Endothelial cell of umbilical vein (primary cell): ENCODE measurements at regions not wholly inside any gene's neighbourhood (a gene's known extent, or its start where the extent isn't known, plus 50 kb on each side); places are given as distances from the start of the nearest gene placed in this dataset.

Source experiments
- BruUV-seq: library from RNA; stranded (reverse); fragments of 400-500 nt; replicated peaks from 2 replicates; lab custom pipeline; 2021; lab: Mats Ljungman, UMichigan
- CTCF ChIA-PET: fragments of 300-600, 350-600 bp; sonication (Branson Sonifier 250); formaldehyde crosslinking; loops from one replicate; lab custom pipeline; 2021; ENCODE audit warnings: antibody characterized with exemption, inconsistent platforms; lab: Charles Lee
- POLR2A ChIA-PET: fragments of 300-600, 350-600 bp; sonication (Branson Sonifier 250); formaldehyde crosslinking; loops from one replicate; lab custom pipeline; 2021; ENCODE audit warnings: antibody characterized with exemption, inconsistent platforms; lab: Charles Lee
- DNase-seq: peaks from one replicate; pipeline ENCODE4 v3.0.0-alpha.2; 2011; ENCODE audit warnings: low read depth, low spot score
- FAIRE-seq: peaks from 2 replicates; lab custom pipeline; 2011; peaks lifted over from hg19 to GRCh38; lab: Jason Lieb, UNC
- H2AFZ ChIP-seq: 2 replicates; pipeline ENCODE4 v1.6.0; 2012; ENCODE audit warnings: low read depth, low read length, control low read depth, inconsistent platforms
- H3K27ac ChIP-seq: 2 replicates; pipeline ENCODE4 v1.5.1; 2011; ENCODE audit warnings: low read depth, mild to moderate bottlenecking, control low read depth, low read length, moderate library complexity; ENCODE audit not compliant: insufficient read depth
- H3K27me3 ChIP-seq, 2 experiments: 2 replicates each; pipeline versions ENCODE4 v1.6.0 to v1.6.1; 2011; ENCODE audit warnings: low read length in 2 of 2, mixed read lengths in 1 of 2; ENCODE audit not compliant: control insufficient read depth in 2 of 2, insufficient read depth in 2 of 2
- H3K36me3 ChIP-seq, 2 experiments: 2 replicates in 1 of 2; 3 replicates in 1 of 2; pipeline ENCODE4 v1.5.1; 2011; ENCODE audit warnings: low read length in 2 of 2, mild to moderate bottlenecking in 1 of 2, moderate library complexity in 1 of 2; ENCODE audit not compliant: control insufficient read depth in 2 of 2, insufficient read depth in 2 of 2; ENCODE audit errors: extremely low read depth in 1 of 2
- H3K4me1 ChIP-seq: 3 replicates; pipeline ENCODE4 v1.5.1; 2011; ENCODE audit warnings: mild to moderate bottlenecking, low read length; ENCODE audit not compliant: control insufficient read depth, insufficient read depth; ENCODE audit errors: extremely low read depth
- H3K4me2 ChIP-seq: 2 replicates; pipeline ENCODE4 v1.6.1; 2011; ENCODE audit warnings: low read length, control low read depth, mixed read lengths; ENCODE audit not compliant: insufficient read depth
- H3K4me3 ChIP-seq, 3 experiments: fragments of 200-600 bp in 1 of 3; sonication (generic), shearing (Covaris generic) in 1 of 3; replicated peaks in 1 of 3; 2 replicates each; pipeline ENCODE4 v1.5.1; 2011 to 2016; ENCODE audit warnings: control low read depth in 3 of 3, low read length in 3 of 3, mild to moderate bottlenecking in 2 of 3, inconsistent platforms in 1 of 3, low read depth in 1 of 3, moderate library complexity in 1 of 3; ENCODE audit not compliant: insufficient read depth in 1 of 3
- H3K79me2 ChIP-seq: 2 replicates; pipeline ENCODE4 v1.6.0; 2012; ENCODE audit warnings: low read length, inconsistent platforms; ENCODE audit not compliant: control insufficient read depth, insufficient read depth
- H3K9ac ChIP-seq: replicated peaks from 2 replicates; pipeline ENCODE3; 2011; ENCODE audit warnings: low read length, control low read depth; ENCODE audit not compliant: insufficient read depth; ENCODE audit errors: extremely low read depth
- H3K9me1 ChIP-seq: replicated peaks from 3 replicates; pipeline ENCODE4 v1.6.0; 2011; ENCODE audit warnings: mild to moderate bottlenecking, low read length; ENCODE audit not compliant: control insufficient read depth, insufficient read depth; ENCODE audit errors: extremely low read depth
- H3K9me3 ChIP-seq: replicated peaks from 2 replicates; pipeline ENCODE4 v1.5.1; 2012; ENCODE audit warnings: low read length, inconsistent platforms; ENCODE audit not compliant: control insufficient read depth, insufficient read depth
- H4K20me1 ChIP-seq: replicated peaks from 2 replicates; pipeline ENCODE3; 2011; ENCODE audit warnings: mild to moderate bottlenecking, low read length; ENCODE audit not compliant: control insufficient read depth, insufficient read depth; ENCODE audit errors: extremely low read depth
- EZH2 ChIP-seq: IDR thresholded peaks from 2 replicates; pipeline ENCODE4 v1.6.1; 2012; ENCODE audit warnings: borderline replicate concordance, low read depth, mild to moderate bottlenecking, moderate library complexity, low read length, inconsistent platforms; ENCODE audit not compliant: severe bottlenecking
- FOS ChIP-seq: IDR thresholded peaks from 2 replicates; pipeline ENCODE4 v1.6.1; 2011; ENCODE audit warnings: mild to moderate bottlenecking, low read length, moderate library complexity, borderline replicate concordance; ENCODE audit not compliant: insufficient read depth
- GATA2 ChIP-seq: IDR thresholded peaks from 2 replicates; pipeline ENCODE4 v1.7.0; 2011; ENCODE audit warnings: low read depth, mild to moderate bottlenecking, moderate library complexity, mixed read lengths, low read length; ENCODE audit not compliant: insufficient read length, insufficient read depth
- JUN ChIP-seq: IDR thresholded peaks from 2 replicates; pipeline ENCODE4 v1.6.1; 2011; ENCODE audit warnings: borderline replicate concordance, low read depth; ENCODE audit not compliant: insufficient read length, insufficient read depth
- MYC ChIP-seq: IDR thresholded peaks from one replicate; pipeline ENCODE4 v1.6.1; 2011; ENCODE audit warnings: mild to moderate bottlenecking, low read depth, low read length
- POLR2AphosphoS5 ChIP-seq: IDR thresholded peaks from 2 replicates; pipeline ENCODE4 v1.6.1; 2012; ENCODE audit warnings: low read depth, mild to moderate bottlenecking, control low read depth, low read length, moderate library complexity; ENCODE audit not compliant: insufficient read depth
- dilution Hi-C: fragments of 300-500 bp; cut with MboI; formaldehyde crosslinking; loops from one replicate; pipeline ENCODE4 v1.15.0; 2019; ENCODE audit warnings: low sequenced_read_pairs; ENCODE audit not compliant: extremely low pct_ligation_motif_present
- intact Hi-C: fragments of 100-400 bp; cut with micrococcal nuclease; formaldehyde crosslinking; loops from one replicate; pipeline ENCODE4 v1.10.0; 2022
- TF ChIP-seq, protein P1 (sequence below): IDR thresholded peaks from 2 replicates; pipeline ENCODE4 v1.6.1; 2011; ENCODE audit not compliant: insufficient read depth, insufficient read length
- TF ChIP-seq, protein P2 (sequence below), 2 donors: IDR thresholded peaks; 1 replicate in 1 of 2; 2 replicates in 1 of 2; pipeline ENCODE4 v1.5.1; 2011; ENCODE audit warnings: low read length in 2 of 2, mild to moderate bottlenecking in 2 of 2, moderate library complexity in 2 of 2, control low read depth in 1 of 2, inconsistent platforms in 1 of 2, low read depth in 1 of 2; ENCODE audit not compliant: insufficient read depth in 1 of 2; ENCODE audit errors: extremely low read depth in 1 of 2

DNA sequence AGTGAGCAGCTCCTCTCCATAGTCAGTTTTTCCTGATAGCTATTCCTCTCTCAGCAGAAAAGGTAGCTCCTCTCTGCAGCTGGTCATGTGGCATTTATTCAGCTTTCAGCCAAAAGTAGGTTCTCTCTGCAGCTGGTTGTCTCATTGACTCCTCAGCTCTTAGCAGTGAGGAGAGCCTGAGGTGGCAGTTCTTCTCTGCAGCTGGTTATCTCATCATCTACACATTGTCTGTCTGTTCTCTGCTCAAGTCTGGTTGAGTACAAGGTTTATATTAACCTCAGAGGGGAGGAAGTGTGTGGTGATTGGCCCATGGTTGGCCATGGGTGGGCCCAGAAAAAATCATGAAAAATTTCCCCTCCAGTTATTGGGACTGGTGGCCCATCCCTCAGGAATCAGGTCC, 338.3 kb downstream of the KDM5D start:
- POLR2A ChIA-PET, result no interaction called here

More for the DNA sequence above, 338.3 kb downstream of the KDM5D start:
- Histone ChIP-seq H3K9me3 (no peaks in the 10 kb centered on the region), H3K27ac (no peak overlapping the region), H3K79me2 (no peaks in the 10 kb centered on the region), H3K4me3 (no peak overlapping the region), H2AFZ (no peak overlapping the region), H3K27me3 (no peaks in the 10 kb centered on the region), H3K4me2 (no peak overlapping the region), H3K9ac (no peak overlapping the region), H3K9me1 (no peaks in the 10 kb centered on the region), H3K36me3 (no peaks in the 10 kb centered on the region), H4K20me1 (no peaks in the 10 kb centered on the region), H3K4me1 (no peaks in the 10 kb centered on the region)
- TF ChIP-seq JUN (no peak), FOS (no peak), EZH2 (no peak), POLR2AphosphoS5 (no peak), MYC (no peak), GATA2 (no peak)
- TF ChIP-seq, protein P1, sequence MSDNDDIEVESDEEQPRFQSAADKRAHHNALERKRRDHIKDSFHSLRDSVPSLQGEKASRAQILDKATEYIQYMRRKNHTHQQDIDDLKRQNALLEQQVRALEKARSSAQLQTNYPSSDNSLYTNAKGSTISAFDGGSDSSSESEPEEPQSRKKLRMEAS, result no peak
- TF ChIP-seq, protein P2, sequence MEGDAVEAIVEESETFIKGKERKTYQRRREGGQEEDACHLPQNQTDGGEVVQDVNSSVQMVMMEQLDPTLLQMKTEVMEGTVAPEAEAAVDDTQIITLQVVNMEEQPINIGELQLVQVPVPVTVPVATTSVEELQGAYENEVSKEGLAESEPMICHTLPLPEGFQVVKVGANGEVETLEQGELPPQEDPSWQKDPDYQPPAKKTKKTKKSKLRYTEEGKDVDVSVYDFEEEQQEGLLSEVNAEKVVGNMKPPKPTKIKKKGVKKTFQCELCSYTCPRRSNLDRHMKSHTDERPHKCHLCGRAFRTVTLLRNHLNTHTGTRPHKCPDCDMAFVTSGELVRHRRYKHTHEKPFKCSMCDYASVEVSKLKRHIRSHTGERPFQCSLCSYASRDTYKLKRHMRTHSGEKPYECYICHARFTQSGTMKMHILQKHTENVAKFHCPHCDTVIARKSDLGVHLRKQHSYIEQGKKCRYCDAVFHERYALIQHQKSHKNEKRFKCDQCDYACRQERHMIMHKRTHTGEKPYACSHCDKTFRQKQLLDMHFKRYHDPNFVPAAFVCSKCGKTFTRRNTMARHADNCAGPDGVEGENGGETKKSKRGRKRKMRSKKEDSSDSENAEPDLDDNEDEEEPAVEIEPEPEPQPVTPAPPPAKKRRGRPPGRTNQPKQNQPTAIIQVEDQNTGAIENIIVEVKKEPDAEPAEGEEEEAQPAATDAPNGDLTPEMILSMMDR (IDR thresholded peaks at IDR 0.05; ENCODE audit: extremely low read depth in 1 of 2, insufficient read depth in 1 of 2, low read depth in 1 of 2, low read length in 2 of 2), result no peak
- DNase-seq (no peak), FAIRE-seq (no peak)
- intact Hi-C loops, result no loop called here
- CTCF ChIA-PET, result no interaction called here
- BruUV-seq, result no TSS peak
- dilution Hi-C loops, result no loop called here
